NCI-H748 (cell line): ENCODE measurements at regions not wholly inside any gene's neighbourhood (a gene's known extent, or its start where the extent isn't known, plus 50 kb on each side); places are given as distances from the start of the nearest gene placed in this dataset.

ENCODE experiments used
- DNase-seq: peaks from one replicate; lab custom pipeline; 2025; ENCODE audit not compliant: unreplicated experiment; lab: John Stamatoyannopoulos, UW

DNA sequence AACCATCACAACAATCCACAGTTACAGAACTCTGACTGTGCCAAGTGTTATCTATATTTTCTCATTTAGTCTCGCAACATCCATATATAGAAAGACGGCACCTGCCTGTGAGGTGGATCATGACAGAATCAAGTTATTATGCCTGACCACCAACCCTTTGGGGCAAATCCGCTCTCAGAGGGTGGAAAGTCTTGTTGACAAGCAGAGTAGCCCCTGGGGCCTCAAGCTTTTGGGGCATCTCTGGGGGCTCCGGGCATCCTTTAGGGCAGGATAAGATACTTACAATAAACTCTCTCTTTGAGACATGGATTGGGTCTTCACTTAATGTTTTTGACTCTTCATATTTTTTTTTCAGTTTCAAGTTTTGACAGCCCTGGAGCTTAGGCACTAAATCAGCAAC lies 150.5 kb upstream of the NAV2 start:
- DNase-seq: no peak

DNA sequence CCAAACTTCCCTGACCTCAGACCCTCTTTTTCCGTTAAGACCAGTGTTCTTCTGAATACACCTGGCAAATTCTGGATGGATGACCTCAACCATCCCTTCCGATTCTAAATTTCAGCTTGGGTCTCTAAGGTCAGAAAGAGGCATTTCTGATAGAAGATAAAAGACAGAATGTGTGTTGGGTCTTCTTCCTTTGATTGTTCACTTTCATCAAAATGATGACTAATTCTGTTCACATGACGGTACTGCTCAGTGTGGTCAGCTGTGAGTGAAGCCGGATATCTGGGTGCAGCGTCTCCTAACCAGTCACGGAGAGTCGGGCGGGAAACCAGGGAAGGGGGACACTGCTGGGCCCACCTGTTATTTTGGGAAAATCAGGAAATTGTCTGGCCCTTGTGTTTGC lies 151.6 kb upstream of the NAV2 start:
- no peak for DNase-seq

DNA sequence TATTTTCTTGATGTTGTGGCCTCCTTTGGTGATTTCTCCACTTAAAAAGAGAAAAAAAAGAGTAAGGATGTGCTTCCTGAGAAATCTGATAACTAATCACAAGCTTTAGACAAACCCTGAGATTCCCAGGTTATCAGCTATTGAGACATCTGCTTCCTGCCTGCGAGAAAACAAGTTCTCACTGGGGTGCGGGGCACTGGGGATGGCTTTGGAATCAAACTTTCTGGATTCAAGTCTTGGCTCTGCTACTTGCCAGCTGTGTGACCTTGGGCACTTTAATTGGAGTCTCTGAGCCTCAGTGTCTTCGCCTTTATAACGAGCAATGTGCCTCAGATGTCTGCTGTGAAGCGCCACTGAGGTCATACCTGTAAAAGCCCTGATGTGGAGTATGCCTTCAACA lies 152.5 kb upstream of the NAV2 start:
- DNase-seq: no peak

DNA sequence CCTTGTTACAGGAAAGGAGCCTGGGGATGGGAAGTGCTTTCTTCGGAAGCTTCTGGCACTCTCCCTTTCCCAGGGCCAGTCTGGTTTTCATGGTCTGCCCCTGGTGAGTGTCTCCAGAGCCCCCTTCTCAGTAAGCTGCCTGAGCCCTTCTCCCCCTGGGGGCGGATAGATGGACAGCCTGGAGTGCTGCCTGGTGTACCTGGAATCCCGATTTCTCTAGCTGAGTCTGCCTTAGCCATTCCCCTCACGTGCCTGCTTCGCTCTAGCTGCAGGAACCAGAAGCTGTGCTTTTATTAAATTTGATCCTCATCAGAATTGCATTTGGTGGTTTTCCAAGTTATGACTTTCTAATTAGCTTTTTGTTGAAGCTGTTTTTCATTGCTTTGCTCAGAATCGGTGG lies 152.9 kb upstream of the NAV2 start:
- no peak for DNase-seq

DNA sequence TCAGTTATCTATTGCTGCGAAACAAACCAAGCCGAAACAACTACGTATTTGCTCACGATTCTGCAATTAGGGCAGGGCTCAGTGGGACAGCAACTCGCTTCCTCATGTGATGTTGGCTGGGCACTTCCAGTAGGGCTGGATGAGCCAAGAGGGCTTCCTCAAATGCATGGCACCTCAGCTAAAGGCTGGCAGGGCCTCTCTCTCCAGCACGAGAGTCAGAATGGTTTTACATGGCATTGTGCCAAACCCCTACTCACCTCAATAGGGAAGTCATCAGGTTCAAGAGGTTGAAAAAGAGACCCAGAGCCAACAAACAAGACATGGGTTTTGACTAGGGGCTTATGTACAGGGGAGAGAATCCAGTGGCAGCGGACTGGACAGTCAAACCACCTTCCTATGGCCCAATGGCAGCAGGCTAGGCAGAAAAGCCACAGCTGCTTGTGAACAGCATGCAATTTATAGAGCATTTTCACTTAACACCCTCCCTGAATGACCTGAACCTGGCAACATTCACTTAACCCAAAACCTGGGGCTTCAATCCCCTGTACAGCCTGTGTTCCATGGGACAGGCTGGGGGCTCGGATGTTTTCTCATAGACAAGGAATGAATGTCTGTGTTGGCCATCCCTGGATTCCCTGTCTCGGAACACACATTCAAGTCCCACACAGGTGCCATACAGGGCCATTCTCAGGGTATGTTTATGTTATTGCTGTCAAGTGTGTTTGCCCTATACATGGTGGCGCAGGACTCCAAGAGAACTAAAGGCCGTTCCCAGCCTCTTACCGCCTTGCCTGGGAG lies 154.2 kb upstream of the NAV2 start:
- DNase-seq: peak; percentile 35

DNA sequence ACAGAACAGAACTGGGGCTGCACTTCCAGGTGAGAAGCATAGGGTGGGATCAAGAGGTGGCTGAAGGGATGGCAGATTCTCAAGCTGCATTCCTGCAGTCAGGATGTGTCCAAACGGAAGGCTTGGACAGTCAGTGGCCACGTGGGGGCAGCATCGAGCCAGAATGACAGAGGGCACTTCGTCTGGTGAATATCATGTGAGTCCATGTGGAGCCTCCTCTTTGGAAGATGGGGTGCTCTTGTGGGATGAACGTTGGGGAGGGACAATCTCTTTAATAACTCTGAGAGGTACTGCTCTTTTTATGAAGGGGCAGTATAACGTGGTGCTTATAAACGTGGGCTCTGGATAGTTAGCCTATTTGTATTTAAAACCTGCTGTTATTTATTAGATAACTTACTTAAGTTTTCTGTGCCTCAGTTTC lies 154.9 kb upstream of the NAV2 start:
- DNase-seq: peak; percentile 63

DNA sequence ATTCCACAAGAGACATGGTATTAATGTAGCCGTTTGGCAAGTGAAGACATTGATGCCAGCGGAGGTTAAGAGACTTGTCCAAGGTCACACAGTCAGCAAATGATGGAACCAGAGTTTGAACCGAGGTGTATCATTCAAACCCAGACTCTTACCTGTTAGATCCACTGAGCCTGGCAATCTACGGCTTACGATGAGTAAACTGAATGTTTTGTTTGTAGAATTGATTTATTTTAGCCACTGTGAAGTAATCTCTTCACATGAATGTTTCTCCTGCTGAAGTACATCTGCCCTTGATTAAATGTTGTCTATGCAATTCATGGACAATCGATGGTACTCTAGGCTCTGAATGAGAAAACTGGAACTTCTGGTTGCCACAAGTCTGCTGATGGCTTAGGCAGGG lies 155.5 kb upstream of the NAV2 start:
- DNase-seq: no peak

DNA sequence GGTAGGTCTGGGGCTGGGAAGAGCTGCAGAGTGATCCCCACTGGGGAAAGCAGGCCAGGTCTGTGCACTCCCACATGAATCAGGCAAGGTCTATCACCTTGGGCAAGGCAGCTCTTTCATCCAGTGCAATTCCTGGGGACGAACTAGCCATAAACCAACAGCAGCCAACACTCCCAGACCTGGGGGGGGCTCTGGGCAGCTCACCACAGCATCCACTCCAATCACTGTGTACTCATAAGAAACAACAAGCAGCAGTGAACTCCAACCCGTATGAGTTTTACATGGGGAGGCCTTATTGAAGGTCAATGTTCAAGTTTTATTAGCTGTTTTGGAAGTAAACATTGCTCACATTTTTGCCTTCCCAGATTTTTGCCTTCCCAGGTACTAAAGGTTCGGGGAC lies 157.4 kb upstream of the NAV2 start:
- no peak for DNase-seq

DNA sequence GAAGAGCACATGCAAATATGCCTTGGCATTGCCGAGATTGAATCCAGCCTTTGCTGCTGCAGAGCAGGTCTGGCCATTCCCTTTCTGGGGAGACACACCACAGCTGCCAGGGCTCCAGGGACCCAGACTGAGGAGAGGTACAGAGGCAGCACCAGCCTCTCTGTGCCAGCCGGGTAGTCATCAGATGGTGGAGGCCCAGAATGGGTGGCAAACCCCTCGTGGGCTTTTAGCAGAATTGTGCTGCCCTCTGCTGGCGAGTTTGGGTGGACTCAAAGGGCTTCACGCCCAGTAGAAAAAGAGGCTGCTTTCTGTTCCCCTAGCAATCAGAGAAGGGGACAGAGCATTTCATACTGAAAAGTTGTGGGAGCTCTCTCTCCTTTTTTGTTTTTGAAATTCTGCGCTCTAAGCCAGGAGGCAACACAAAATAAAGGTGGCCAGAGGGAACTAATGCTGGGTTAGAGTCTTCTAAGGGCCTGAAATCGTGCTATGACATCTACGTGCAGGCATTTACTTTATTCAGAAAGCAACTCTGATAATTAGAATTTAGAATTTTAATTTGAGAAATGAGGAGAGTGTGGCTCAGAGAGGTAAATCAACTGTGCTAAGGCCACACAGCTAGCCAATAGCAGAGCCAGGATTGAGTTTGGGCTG lies 158.8 kb upstream of the NAV2 start:
- DNase-seq: peak; percentile 78

DNA sequence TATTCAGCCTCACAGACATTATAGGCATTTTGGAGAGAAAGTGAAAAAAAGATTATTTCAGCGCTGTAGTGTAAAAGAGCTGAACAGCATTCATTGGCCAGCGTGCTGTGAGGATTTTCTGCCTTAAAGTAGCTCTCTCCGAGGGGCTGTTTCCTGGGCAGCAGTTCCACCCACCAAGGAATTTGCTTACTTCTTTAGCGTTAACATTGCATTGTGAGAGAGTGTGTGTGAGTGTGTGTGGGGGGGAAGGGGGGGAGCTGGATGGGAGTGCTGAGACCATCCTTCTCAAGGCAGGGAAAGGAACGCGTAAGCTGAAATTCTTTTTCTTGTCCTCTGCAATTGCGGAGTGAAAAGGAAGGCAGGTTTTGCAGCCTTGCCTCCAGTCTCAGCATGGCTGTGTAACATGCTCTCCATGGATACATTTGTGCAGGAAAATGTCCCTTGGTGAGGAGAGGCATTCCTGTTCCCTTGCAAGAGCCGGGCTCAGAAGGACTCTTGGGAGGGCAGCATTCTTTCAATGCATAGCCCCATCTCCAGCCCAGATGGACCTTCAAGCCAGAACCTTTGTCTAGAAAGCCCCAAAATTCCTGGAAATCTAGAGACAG lies 159.9 kb upstream of the NAV2 start:
- DNase-seq: no peak

DNA sequence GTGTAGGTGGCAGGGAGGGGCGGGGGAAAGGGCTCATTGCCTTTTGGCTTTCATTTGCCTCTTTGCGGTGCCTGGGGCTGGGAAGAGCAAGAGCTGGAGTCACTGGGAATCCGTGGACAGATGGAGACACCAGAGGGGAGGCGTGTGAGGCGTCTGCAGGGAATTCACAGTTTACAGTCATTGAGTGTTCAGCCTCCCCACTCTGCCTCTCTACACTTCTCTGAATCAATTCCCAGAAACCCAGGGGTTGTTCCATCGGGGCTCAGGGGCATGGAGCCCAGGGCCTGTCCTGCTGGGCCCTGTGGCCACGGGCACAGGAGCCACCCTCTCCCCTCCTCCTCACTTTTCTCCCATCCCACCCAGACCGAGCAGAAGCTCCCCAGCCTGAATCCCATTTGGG lies 160.5 kb upstream of the NAV2 start:
- DNase-seq: no peak

DNA sequence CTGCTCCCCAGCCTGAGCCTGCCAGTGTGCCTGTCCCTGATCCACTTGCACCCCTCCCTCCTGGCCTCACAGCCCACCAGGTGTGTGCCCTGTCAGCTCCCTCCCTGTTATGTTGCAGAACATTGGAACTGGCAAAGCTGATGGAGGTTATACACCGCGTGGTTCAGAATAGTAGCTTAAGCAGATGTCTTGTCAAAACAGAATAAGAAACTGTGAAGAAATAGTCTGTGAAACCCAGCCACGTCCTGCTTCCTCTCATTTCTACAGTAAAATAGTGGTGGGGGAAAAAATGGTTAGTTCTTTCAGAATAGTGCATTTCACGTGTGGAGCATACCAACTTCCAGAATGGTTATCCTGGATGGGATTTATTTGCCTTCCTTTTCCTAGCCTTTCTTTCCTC lies 161.2 kb upstream of the NAV2 start:
- DNase-seq: no peak

DNA sequence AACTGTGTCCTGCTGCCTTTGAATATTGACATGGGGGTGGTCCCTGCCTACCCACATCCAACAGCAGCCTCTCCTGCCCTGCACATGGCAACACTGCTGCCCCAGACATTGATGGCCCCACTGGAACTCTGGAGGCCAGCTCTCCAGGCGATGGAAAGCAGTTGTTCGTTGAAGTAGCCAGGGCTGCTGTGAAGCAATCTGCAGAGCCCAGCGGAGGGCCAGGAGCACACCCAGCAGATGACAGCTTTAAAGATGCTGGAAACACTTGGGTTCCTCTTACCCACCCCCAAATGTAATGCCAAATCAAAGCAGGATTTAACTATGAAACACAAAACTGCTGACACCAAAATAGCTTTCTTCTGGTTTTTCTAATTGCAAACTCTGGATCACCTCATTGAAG lies 165.6 kb upstream of the NAV2 start:
- no peak for DNase-seq

DNA sequence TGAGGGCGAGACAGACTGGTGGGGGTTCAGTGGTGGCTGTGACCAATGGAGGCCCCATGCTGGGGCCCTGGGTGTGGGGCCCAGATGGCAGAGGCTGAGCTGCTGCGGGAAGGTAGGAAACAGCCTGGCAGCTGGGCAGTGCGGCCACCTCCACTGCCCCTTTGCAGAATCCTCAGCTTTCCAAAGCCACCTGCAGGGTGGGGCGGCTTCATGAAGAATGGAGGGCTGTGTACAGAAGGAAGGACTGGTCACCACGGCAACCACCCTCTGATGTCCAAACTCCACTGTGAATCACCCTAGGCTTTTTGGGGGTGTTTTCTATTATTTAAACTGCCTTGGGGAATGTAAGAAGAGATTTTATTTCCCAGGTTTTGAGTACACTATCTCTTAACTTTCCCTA lies 166.3 kb upstream of the NAV2 start:
- DNase-seq: peak; percentile 86

DNA sequence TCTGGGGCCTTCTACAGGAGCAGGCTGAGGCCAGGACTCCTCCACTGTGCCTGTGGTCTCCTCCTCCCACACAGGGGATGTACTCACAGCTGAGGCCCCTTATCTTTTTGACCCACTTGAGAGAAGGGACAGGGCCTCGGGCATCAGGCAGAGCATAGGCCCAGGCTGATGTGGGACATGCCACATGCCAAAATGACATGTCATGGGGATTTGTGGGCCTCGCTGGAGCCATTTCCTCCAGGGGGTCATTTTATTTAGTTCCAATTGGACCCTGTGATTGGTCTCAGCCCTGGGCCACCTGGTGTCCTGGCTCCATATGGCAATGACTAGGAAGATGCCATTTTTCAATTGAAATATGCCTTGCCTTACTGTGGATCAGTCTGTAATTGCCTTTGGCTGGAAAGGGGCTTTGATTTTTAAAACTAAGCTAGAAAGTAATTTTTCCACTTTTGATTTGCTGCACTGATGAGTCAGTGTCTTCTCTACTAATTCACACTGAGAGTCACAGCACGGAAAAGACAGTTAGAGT lies 171.1 kb upstream of the NAV2 start:
- DNase-seq: no peak

DNA sequence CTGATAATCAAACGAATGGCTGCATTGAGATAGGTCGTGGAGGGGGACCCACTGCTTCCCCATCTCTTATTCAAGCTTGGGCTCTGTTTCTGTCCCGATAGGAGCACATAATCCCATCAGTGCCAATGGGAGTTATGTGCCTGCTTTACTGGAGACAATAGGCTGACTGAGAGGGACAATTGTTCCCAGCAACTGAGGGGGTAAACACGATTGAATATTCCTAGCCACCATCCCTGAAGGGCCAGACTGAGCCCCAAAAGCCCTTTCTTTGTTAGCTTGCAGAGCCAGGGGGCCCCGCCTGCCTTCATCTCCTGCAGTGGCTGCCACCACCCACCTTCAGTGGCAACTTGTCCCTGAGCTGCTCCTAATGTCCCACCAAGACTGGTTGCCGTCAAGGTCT lies 172.8 kb upstream of the NAV2 start:
- no peak for DNase-seq

DNA sequence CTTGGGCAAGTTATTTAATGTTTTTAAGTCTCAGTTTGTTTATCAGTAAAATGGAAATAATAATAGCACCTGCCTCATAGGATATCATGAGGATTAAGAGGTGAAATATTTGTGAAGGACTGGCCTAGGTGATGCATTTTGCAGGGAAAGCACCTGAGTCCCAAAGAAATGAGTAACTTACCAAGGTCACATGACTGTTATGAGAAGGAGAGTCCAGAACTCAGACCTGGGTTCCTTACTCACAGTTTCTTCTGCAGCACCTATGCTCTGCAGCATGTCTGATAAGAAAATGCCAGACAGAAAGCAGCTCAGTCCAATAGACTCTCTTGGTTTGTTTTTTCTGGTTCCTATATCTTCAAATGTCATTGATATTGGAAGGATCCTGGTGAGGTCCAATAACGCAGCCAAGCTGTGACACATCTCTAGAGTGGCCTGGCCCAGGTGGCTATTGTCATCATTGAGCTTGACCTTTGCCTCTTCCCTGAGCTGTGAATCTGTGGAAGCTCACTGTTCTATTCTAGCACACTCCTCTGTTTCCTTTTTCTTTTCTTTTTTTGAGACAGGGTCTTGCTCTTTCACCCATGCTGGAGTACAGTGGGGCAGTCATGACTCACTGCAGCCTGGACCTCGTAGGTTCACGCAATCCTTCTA lies 174.7 kb upstream of the NAV2 start:
- no peak for DNase-seq

DNA sequence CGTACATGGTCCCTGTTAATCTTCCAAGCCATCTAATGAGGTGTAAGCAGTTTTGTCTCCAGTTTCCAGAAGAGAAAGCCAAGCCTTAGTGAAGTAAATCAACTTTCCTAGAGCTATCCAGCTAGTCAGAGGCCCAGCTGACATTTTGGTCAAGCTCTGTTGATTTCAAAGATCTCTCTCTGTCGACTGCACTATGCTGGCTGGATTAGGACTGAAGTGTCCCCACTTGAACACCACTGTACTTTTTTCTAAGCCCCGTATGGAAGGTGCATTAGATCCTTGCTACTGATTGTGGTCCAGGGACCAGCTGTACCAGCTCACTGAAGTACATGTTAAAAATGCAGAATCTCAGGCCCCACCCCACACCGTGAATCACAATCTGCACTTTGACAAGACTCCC lies 176.5 kb upstream of the NAV2 start:
- DNase-seq: no peak

DNA sequence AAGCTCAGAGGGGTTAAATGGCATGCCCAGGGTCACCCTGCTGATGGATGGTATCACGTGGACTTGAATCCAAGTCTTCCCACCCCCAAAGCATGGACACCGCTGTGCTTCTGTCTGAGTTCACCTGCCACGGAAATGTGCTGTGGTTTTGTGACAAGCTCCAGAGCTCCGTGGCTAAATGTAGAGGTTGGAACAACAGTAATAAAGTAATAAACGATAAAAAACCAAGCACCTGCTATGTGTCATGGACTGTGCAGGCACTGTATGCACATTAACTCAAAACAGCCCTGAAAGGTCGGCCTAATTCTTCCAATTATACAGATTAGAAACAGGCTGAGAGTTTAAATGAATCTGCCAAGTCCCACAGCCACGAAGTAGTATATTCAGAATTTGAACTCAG lies 182.1 kb upstream of the NAV2 start:
- DNase-seq: no peak

DNA sequence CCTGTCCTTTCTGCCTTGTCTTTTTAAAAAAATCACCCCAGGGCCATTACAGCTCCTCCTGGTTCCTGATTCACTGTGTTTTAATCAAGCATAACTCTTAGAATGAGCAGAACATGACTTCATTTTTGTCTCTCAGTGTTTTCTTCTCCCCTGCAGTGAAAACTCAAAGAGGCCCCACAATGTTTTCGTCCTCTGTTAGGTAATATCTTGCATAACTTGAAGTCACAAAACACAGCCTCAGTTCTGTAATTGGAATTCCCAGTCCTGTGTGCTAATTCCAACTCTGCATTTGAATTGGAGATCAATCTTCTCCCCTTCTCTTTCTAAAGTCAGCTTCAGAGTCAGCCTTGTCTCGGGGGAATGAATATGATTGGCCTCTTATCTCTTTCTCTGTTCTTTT lies 186.5 kb upstream of the NAV2 start:
- DNase-seq: no peak

DNA sequence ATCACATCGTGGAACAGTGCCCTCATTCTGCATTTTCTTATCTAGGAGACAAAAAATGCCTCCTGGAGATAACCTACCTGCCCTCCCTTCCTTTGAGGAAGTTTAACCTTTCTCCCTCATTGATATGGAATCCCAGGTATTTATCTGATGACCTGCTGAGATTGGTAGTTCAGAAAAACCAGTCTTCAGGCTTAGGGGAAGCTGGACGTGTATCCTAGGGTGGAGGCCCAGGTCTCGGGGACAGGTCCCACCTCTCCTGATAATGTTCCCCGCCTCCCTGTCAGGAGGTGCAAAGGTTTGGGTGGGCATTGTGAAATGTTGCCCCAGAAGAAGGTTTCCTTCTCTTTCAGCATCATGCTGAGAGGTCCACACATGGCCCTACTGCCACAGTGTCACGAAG lies 186.9 kb upstream of the NAV2 start:
- no peak for DNase-seq

DNA sequence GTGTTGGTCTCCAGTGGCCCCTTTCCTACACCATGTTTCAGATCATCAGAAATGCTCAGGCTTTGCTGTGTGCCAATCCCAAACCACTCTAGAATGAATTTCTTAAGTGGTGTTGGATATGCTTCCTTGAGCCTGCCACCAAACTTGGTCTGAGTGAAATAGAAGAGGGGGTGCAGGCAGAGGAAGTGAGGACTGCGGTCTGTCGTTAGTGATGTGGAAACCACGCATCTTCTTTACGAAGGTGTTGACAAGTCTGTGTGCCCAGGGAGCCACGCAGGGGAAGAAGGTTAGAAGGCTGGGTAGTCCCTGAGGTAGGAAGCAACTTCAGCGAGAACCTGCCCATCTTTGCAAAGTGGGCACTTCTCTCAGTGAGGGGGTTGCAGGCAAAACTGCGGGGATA lies 187.4 kb upstream of the NAV2 start:
- DNase-seq: no peak
